Fibroblast of lung (primary cell): ENCODE measurements at regions not wholly inside any gene's neighbourhood (a gene's known extent, or its start where the extent isn't known, plus 50 kb on each side); places are given as distances from the start of the nearest gene placed in this dataset.

Source experiments
- DNase-seq, 2 donors: peaks; one replicate each; pipeline versions ENCODE4 v3.0.0 to v3.0.0-alpha.2; 2010; ENCODE audit warnings: low read depth in 2 of 2
- H2AFZ ChIP-seq: 2 replicates; pipeline ENCODE4 v1.5.1; 2012; ENCODE audit warnings: low read length, control low read depth, inconsistent platforms
- H3K27ac ChIP-seq: 2 replicates; pipeline ENCODE4 v1.5.1; 2011; ENCODE audit warnings: low read length, control low read depth; ENCODE audit not compliant: insufficient read depth
- H3K27me3 ChIP-seq: 2 replicates; pipeline ENCODE4 v1.5.1; 2011; ENCODE audit warnings: mild to moderate bottlenecking, low read length; ENCODE audit not compliant: control insufficient read depth, insufficient read depth
- H3K36me3 ChIP-seq: 2 replicates; pipeline ENCODE4 v1.5.1; 2011; ENCODE audit warnings: low read length; ENCODE audit not compliant: control insufficient read depth, insufficient read depth
- H3K4me1 ChIP-seq: 2 replicates; pipeline ENCODE4 v1.5.1; 2011; ENCODE audit warnings: low read length; ENCODE audit not compliant: control insufficient read depth, insufficient read depth; ENCODE audit errors: extremely low read depth
- H3K4me2 ChIP-seq: 2 replicates; pipeline ENCODE4 v1.5.1; 2011; ENCODE audit warnings: low read length, control low read depth; ENCODE audit not compliant: insufficient read depth; ENCODE audit errors: extremely low read depth
- H3K4me3 ChIP-seq, 4 experiments: fragments of 200-600 bp in 1 of 4; sonication (generic) in 1 of 4; replicated peaks in 1 of 4; 2 replicates each; pipeline ENCODE4 v1.5.1; 2011 to 2016; ENCODE audit warnings: low read length in 4 of 4, low read depth in 3 of 4, mild to moderate bottlenecking in 3 of 4, control low read depth in 2 of 4, inconsistent platforms in 1 of 4, mixed read lengths in 1 of 4; ENCODE audit not compliant: insufficient read depth in 1 of 4; ENCODE audit errors: control extremely low read depth in 1 of 4
- H3K79me2 ChIP-seq: 2 replicates; pipeline ENCODE4 v1.5.1; 2012; ENCODE audit warnings: mild to moderate bottlenecking, low read length, inconsistent platforms; ENCODE audit not compliant: control insufficient read depth, insufficient read depth
- H3K9ac ChIP-seq: 2 replicates; pipeline ENCODE4 v1.5.1; 2011; ENCODE audit warnings: mild to moderate bottlenecking, low read length, control low read depth; ENCODE audit not compliant: insufficient read depth
- H3K9me3 ChIP-seq: 2 replicates; pipeline ENCODE4 v1.5.1; 2012; ENCODE audit warnings: low read depth, low read length; ENCODE audit not compliant: control insufficient read depth, insufficient read depth
- H4K20me1 ChIP-seq: 2 replicates; pipeline ENCODE4 v1.5.1; 2011; ENCODE audit warnings: low read length; ENCODE audit not compliant: control insufficient read depth, insufficient read depth; ENCODE audit errors: extremely low read depth
- CTCF ChIP-seq, 2 donors: IDR thresholded peaks in 1 of 2; conservative IDR thresholded peaks in 1 of 2; 1 replicate in 1 of 2; 2 replicates in 1 of 2; pipeline ENCODE4 v1.5.1; 2011 to 2012; ENCODE audit warnings: low read length in 2 of 2, control low read depth in 1 of 2, inconsistent platforms in 1 of 2, low read depth in 1 of 2, mild to moderate bottlenecking in 1 of 2
- EZH2 ChIP-seq: IDR thresholded peaks from 2 replicates; pipeline ENCODE4 v1.5.1; 2012; ENCODE audit warnings: low read length, control low read depth, mild to moderate bottlenecking; ENCODE audit errors: missing control alignments

GRCh38 chr14:29176876-29177275, 410.3 kb downstream of the FOXG1 start:
- H2AFZ ChIP-seq, result no peak overlapping the region
- no peak overlapping the region for H3K4me3 ChIP-seq
- H4K20me1 ChIP-seq, result no peaks in the 10 kb centered on the region
- H3K27me3 ChIP-seq, result no peaks in the 10 kb centered on the region
- H3K27ac ChIP-seq, result no peak overlapping the region
- no peak for TF ChIP-seq EZH2
- TF ChIP-seq CTCF (conservative IDR thresholded peaks at IDR 0.05 in 1 of 2, IDR thresholded peaks at IDR 0.05 in 1 of 2; ENCODE audit: low read depth in 1 of 2, low read length in 2 of 2), result no peak
- no peaks in the 10 kb centered on the region for H3K36me3 ChIP-seq
- H3K4me1 ChIP-seq, result no peaks in the 10 kb centered on the region
- no peak overlapping the region for H3K9ac ChIP-seq
- no peaks in the 10 kb centered on the region for H3K79me2 ChIP-seq
- no peaks in the 10 kb centered on the region for H3K9me3 ChIP-seq
- DNase-seq, result no peak
- no peak overlapping the region for H3K4me2 ChIP-seq

GRCh38 chr14:29178971-29179370, 412.4 kb downstream of the FOXG1 start:
- H2AFZ ChIP-seq, result no peak overlapping the region
- H3K9me3 ChIP-seq, result no peaks in the 10 kb centered on the region
- H3K9ac ChIP-seq, result no peak overlapping the region
- no peaks in the 10 kb centered on the region for H3K36me3 ChIP-seq
- no peaks in the 10 kb centered on the region for H3K79me2 ChIP-seq
- no peak overlapping the region for H3K27ac ChIP-seq
- H3K27me3 ChIP-seq, result no peaks in the 10 kb centered on the region
- H4K20me1 ChIP-seq, result no peaks in the 10 kb centered on the region
- H3K4me1 ChIP-seq, result no peaks in the 10 kb centered on the region
- no peak overlapping the region for H3K4me2 ChIP-seq
- no peak for DNase-seq
- no peak overlapping the region for H3K4me3 ChIP-seq
- TF ChIP-seq EZH2 (no peak), CTCF (conservative IDR thresholded peaks at IDR 0.05 in 1 of 2, IDR thresholded peaks at IDR 0.05 in 1 of 2; ENCODE audit: low read depth in 1 of 2, low read length in 2 of 2) (no peak)

GRCh38 chr14:29191092-29191491, 424.5 kb downstream of the FOXG1 start:
- no peak overlapping the region for H3K9ac ChIP-seq
- H3K4me1 ChIP-seq, result no peaks in the 10 kb centered on the region
- no peaks in the 10 kb centered on the region for H3K36me3 ChIP-seq
- no peaks in the 10 kb centered on the region for H3K9me3 ChIP-seq
- no peak overlapping the region for H3K4me2 ChIP-seq
- H4K20me1 ChIP-seq, result no peaks in the 10 kb centered on the region
- no peaks in the 10 kb centered on the region for H3K27me3 ChIP-seq
- H2AFZ ChIP-seq, result no peak overlapping the region
- no peak overlapping the region for H3K4me3 ChIP-seq
- no peak for TF ChIP-seq CTCF (conservative IDR thresholded peaks at IDR 0.05 in 1 of 2, IDR thresholded peaks at IDR 0.05 in 1 of 2; ENCODE audit: low read depth in 1 of 2, low read length in 2 of 2)
- no peak for TF ChIP-seq EZH2
- no peaks in the 10 kb centered on the region for H3K79me2 ChIP-seq
- no peak for DNase-seq
- H3K27ac ChIP-seq, result no peak overlapping the region
